Erythroblast (primary cell): ENCODE measurements at regions not wholly inside any gene's neighbourhood (a gene's known extent, or its start where the extent isn't known, plus 50 kb on each side); places are given as distances from the start of the nearest gene placed in this dataset.
"Not testable (repeated sequence)": the region's sequence is repeated elsewhere in the genome, so short reads cannot be mapped to it uniquely, and the experiment has no call there.

Source experiments
- DNase-seq, 2 experiments: peaks; one replicate each; lab custom pipeline; 2025; lab: John Stamatoyannopoulos, UW
- GATA1 ChIP-seq: IDR thresholded peaks from 2 replicates; pipeline ENCODE4 v1.6.1; 2011; ENCODE audit warnings: low read depth, mild to moderate bottlenecking, control low read depth, low read length, moderate library complexity
- POLR2A ChIP-seq: IDR thresholded peaks from 2 replicates; pipeline ENCODE4 v1.6.1; 2011; ENCODE audit warnings: mild to moderate bottlenecking, low read length

DNA sequence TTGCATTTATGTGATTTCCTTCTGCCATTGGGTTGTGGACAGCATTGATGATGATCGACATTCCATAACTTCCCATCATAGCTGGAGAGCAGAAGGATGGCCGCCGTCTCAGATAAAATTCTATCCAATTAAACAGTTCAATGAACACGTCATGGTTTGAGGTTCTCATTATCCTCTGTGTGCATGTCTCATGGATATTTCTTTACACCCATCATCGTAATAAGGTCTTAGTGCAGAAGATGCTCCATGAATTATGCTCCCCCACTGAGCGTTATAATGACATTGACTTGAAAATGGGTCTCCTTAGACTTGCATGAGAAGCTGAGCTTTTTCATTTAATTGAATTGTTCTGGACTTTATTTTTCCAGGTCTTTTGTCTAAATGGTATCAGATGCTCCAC is 92.1 kb downstream of the TRIM42 start:
- TF ChIP-seq GATA1: no peak
- TF ChIP-seq POLR2A: no peak
- no peak for DNase-seq

DNA sequence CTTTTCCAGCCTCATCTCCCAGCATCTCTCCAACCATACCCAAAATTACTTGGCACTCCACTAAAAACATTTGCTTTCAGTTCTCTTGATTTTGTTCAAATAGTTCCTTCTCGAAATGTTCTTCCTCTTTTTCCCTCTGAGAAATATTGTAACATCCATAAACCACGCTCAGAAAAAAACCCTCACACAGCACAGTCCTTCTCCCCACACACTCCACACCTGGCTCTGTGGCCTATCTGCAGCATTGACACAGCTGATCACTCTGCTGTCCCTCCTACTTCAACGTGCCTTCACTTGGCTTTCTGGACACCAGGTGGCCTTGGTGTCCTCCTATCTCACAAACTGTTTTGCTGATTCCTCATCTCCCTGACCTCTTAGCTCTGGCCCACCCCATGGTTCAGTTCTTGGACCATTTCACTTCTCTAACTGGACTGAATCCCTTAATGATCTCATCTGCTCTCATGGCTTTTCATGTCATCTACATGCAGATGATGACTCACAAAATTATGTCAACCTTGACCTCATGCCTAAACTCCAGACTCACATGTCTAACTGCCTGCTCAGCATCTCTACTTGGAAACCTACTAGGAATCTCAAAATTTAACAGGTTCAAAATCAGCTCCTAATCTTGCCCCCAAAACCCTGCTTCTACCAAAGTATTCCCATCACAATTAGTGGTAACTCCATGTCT is 93.3 kb downstream of the TRIM42 start:
- TF ChIP-seq POLR2A (no peak), GATA1 (no peak)
- no peak for DNase-seq

DNA sequence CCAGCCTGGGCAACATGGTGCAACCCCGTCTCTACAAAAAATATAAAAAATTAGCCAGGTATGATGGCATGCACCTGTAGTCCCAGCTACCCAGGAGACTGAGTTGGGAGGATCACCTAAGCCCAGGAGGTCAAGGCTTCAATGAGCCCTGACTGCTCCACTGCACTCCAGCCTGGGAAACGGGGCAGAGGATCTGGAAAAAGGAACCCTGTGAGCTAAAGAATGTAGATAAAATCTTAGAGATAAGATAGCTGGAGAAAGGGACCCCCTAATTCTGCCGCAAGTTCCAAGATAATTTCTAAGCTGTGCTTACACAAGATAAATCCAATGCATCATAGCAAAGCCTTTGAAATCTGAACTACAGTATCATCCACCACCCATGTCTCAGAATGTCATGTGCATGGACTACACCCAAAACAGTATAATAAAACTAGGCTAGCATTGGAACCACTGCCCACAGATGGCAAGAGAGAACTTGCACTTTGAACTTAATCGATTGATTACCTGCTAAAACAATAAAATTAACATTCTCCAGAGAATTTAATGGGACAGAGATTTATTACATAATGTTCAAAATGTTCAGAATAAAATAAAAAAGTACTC is 99.9 kb downstream of the TRIM42 start:
- no peak for DNase-seq
- no peak for TF ChIP-seq POLR2A
- TF ChIP-seq GATA1: no peak

DNA sequence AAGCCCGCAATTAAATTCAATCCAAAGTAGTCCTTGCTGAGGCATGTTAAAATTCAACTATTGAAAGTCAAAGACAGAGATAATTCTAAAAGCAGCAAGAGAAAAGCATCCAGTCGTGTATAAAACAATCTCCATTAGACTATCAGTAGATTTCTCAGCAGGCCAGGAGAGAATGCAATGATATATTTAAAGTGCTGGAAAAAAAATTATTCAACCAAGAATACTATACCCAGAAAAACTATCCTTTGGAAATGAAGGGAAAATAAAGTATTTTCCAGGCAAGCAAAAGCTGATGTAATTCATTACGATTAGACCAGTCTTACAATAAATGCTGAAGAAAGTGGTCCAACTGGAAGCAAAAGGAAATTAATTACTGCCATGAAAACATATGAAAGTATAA is 113.5 kb downstream of the TRIM42 start:
- TF ChIP-seq POLR2A (no peak), GATA1 (no peak)

DNA sequence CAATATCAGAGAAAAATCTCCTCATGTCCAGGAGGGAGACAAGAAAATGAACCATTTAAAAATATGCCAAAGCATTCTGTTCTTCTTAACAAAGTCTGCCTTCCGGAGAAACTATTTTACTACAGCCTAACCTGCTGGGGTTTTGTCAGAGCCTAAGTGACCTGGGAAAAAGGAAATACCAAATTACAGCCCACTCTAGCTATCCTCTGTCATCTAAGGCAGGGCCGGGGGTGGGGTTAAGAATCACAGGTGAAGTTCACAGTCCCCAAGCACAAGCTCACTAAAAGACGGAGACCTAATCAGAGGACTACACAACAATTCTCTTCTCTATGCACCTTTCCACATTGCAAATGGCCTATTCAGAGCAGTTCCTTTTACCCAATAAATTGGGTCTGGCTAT is 116.6 kb downstream of the TRIM42 start:
- DNase-seq: no peak
- TF ChIP-seq GATA1 (no peak), POLR2A (no peak)

More for the DNA sequence above, 113.5 kb downstream of the TRIM42 start:
- DNase-seq: no peak

DNA sequence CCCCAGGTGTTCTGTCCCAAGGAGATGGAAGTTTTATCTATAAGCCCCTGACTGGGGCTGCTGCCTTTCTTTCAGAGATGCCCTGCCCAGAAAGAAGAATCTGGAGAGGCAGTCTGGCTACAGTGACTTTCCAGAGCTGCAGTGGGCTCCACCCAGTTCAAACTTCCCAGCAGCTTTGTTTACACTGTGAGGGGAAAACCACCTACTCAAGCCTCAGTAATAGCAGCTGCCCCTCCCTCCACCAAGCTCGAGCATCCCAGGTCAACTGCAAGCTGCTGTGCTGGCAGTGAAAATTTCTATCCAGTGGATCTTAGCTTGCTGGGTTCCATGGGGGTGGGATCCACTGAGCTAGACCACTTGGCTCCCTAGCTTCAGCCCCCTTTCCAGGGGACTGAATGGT is 125.0 kb downstream of the TRIM42 start:
- not testable (repeated sequence) for DNase-seq

DNA sequence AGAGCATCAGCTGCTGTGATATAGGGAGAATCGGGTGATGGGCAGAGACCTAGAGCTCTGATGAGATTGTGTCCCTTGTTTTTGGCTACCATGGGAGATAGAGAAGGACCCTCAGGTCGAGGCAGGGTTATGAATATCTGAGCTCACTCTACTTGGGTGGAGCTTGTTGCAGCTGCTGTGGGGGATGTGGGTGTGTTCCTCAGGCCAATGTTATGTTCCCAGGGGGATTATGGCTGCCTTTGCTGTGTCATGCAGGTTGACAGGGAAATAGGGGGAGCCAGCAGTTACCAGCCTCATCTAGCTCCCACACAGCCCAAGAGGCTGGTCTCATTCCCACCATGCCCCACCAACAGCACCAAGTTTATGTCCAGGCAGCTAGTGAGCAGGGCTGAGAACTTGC is 131.5 kb downstream of the TRIM42 start:
- DNase-seq: no peak
- TF ChIP-seq GATA1 (no peak), POLR2A (no peak)

DNA sequence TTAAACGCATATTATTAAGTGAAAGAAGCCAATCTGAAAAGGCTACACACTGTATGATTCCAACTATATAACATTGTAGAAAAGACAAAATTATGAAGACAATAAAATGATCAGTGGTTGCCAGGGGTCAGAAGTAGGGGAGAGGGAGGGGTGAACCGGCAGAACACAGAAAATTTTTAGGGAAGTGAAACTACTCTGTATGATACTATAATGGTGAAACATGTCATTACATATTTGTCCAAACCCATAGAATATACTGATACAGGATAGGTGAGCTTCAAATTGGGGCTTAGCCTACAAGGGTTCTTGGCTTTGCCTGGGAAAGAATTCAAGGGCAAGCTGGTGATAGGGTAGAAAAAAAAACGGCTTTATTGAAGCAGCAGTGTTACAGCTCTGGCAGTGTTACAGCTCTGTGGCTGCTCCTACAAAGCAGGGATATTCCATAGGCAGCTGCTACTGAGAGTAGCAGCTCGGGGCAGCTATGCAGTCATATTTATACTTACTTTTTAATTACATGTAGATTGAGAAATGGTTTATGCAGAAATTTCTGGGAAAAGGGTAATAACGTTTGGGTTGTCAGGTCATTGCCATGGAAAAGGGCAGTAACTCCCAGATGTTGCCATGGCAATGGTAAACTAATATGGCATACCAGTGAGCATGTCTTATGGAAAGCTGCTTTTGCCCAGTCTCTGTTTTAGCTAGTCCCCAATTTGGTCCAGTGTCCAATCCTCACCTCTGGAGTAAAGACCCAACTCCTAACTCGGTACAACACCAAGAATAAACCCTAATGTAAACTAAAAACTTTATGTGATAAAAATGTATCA is 125.1 kb upstream of the SLC25A36 start:
- TF ChIP-seq GATA1 (no peak), POLR2A (no peak)
- no peak for DNase-seq

DNA sequence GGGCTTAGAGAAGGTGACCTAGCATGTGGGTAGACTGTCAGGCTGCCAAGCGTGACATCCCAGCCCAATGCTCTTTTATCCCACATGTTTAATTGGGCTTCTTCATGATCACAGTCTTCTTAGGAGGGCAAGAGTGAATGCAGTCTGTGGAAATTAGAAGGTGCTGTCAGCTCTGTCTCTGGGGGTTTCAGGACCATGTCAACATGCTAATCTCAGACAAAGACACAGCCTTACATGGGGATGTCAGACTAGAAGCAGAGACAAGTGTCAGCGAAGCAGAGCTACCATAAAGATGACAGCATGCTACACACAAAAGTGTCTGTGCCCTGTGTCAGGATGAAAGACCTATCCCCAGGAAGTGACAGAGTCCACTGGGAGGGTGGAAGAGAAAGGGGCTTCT is 120.1 kb upstream of the SLC25A36 start:
- DNase-seq: no peak
- TF ChIP-seq GATA1: no peak
- no peak for TF ChIP-seq POLR2A

DNA sequence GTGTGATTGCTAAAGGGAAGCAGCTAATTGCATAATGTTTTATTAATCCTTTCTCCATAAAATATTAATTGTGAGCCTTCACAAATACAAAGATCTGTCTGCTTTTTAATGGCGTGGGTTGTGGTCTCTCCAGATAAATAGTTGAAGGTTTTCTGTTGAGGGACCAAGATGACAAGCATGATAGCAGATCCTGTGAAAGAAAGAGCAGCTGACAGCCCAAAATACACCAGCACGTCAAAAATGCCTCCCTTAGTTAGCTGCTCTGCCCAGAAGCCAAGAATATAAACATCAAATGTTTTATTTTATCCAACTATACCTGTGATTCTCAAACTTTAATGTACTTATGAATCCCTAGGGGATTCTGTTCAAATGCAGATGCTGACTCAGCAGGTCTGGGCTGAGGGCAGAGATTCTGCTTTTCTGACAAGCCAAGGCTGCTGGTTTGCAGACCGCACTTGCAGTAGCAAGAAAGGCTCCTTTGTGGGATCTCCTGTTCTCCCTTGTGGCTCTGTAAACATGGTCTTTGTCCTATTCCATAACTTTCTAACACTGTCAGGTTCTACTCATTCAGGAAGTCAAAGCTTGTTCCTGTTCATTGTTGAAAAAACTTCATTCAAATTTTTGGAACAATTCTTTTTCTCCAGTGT is 119.1 kb upstream of the SLC25A36 start:
- TF ChIP-seq POLR2A (no peak), GATA1 (no peak)
- no peak for DNase-seq

DNA sequence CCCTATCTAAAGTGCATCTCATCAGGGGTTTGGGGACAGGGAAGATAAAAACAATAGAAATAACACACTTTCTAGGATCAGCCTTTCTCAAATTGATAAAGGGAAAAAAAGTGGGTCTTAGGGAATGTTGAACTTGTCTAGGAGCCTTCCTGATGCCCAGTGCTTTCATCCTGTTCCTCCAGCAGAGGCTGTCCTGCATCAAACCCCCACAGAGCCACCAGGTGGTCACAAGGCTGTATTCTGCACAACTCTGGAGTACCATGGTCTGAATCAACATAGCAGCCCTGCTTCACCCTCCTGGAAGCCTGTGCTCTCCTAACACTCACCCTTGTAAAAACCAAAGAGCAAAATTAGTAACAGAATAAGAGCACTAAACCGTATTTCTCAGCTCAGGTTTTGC is 118.5 kb upstream of the SLC25A36 start:
- no peak for TF ChIP-seq POLR2A
- TF ChIP-seq GATA1: no peak
- no peak for DNase-seq

DNA sequence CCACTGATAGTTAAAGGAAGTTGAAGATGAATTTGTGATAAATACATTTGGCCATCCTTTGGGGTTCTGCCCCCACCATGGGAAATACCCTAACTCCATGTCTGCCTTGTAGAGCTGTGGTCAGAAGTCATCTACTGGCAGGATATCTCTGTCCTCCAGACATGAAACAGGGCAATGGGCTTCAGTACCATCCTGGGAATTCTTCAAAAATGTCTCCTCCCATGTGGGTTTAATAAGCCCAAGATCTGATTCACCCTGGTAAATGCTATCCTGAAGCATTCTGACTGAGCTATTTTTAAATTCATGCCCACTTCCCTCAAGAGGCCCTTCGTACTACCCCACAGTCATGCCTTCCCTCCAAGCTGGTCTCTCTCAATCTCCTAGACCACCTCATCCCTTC is 113.7 kb upstream of the SLC25A36 start:
- no peak for TF ChIP-seq POLR2A
- TF ChIP-seq GATA1: no peak
- DNase-seq: no peak

DNA sequence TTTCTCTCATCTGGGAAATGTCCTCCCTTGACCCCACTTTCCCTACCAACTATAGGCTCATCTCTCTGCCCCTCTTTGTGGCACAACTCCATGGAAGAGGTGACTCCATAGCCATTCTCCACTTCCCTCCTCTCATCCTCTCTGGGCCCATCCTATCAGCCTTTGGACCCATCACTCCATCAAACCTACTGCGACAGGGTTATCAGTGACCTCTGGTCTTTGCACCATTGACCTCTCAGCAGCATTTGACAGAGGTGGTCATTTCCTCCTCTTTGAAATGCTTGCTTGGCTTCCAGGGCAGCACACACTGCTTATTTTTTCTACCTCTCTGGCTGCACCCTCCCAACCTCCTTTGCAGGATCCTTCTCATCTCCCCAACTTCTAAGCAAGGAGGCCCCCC is 113.1 kb upstream of the SLC25A36 start:
- no peak for TF ChIP-seq POLR2A
- no peak for TF ChIP-seq GATA1
- no peak for DNase-seq

DNA sequence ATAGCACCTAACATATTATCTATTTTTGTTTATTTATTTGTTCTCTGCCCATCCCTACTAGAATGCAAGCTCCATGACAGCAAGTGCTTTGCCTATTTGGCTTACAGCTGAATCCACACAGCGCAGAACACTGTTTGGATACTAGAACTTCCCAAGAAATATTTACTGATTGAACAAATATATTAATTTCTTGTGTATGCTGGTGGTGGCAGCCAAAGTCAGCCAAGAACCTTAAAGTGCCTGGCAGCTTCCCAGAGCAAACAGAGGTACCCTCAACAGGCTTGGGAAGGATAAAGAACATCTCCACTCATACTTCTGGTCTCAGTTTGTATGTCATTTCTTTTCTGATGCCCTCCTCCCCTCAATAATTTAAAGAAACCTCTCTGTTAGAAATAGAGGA is 111.8 kb upstream of the SLC25A36 start:
- no peak for TF ChIP-seq POLR2A
- TF ChIP-seq GATA1: no peak
- no peak for DNase-seq

DNA sequence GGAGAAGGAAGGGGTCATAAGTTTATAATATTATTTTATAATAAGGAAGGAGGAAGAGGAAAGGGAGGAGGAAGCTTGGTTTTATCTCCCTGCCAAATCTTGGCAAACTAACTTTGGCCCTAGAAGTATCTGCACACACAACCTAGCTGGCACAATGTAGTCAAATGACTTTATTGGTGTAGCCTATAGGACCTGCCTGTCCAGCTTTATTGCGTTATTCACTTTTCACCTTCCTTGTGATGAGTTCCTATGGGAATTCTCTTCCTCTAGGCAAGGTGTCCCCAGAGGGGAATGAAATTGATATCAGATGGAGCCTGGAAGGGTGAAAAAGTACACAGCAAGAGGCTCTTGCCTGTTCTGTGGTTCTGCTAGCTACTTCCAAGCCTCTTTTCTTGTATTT is 111.2 kb upstream of the SLC25A36 start:
- TF ChIP-seq POLR2A: no peak
- no peak for TF ChIP-seq GATA1

DNA sequence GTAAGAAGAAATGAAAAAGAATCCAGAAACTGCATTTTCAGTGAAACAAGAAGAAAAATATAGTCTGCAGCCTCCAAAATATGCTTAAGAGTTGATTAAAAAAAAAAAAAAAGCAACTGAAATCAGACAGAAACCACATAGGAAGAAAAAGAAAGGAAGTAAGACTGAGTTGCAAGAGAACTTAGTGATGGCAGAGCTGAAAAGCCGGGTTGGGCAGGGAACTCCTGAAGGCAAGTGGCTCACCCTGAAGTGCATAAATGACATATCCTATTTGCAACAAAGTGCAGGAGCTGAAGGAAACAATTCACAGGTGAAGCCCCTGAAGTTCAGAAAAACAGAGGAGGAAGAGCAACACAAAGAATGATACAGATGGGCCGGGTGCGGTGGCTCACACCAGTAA is 108.8 kb upstream of the SLC25A36 start:
- TF ChIP-seq POLR2A (no peak), GATA1 (no peak)
- no peak for DNase-seq

More for the DNA sequence above, 111.2 kb upstream of the SLC25A36 start:
- DNase-seq: no peak
